Medulla oblongata (tissue), 1 donor: ENCODE measurements at regions not wholly inside any gene's neighbourhood (a gene's known extent, or its start where the extent isn't known, plus 50 kb on each side); places are given as distances from the start of the nearest gene placed in this dataset.
A peak's percentile ranks its signal among the peaks of the same experiment; 100 is the strongest.

Experiments
- DNase-seq: peaks from one replicate; pipeline ENCODE4 v3.0.0-alpha.2; 2015; ENCODE audit errors: extremely low spot score

DNA sequence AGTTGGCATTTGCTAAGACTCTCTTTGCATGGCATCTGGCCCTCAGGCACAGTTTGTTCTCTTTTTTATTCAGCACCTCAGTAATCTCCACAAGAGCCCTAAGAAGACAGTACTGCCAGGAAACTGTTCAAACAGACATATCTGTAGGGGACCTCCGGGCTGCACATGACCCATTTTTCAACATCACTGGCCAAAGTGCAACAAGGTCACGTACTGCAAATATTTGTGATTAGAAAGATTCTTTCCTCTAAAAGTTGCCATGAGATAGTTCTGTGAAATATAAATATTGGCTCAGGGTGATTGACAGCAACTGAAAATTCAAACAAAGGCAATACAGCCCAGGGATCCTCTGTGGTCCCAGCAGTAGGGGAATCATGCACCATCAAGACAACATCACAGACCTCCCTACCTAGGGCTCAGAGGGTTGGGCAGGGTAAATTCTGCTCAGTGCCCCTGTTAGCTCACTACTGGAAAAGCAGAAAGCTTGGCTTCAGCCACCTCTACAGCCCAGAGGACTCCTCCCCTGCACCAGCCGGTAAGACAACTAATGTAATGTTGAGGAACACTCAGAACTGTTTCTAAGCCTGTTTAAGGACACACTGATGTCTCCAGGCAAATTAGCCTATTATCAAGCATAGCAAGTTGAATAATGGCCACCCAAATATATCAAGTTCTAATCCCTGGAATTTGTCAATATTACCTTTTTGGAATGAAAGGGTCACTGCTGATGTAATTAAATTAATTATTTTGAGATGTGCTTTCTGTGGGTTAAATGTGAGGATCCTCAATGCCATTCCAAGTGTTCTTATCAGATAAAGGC, 117.4 kb upstream of the LPP start:
- no peak for DNase-seq

DNA sequence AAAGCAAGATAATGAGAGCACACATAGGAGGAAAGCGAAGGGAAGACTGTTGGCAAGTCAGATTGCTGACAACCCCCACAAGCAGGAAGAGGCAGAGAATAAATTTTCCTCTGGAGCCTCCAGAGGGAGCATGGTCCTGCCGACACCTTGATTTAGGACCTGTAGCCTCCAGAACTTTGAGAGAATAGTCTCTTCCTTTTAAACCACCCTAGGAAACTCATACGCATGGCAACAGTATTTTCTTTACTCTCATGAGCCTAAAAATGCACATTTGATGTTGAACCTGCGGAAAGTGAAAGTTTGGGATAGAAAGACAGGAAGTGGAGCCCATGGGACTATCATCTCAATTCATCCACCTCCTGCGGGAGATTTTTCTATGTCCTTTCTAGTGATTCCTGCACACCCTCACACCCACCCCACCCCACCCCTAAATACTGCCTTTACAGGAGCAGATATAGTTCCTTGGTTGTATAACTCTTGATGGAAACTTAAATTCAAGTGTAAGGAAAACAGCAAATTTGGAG, 116.7 kb upstream of the LPP start:
- no peak for DNase-seq

DNA sequence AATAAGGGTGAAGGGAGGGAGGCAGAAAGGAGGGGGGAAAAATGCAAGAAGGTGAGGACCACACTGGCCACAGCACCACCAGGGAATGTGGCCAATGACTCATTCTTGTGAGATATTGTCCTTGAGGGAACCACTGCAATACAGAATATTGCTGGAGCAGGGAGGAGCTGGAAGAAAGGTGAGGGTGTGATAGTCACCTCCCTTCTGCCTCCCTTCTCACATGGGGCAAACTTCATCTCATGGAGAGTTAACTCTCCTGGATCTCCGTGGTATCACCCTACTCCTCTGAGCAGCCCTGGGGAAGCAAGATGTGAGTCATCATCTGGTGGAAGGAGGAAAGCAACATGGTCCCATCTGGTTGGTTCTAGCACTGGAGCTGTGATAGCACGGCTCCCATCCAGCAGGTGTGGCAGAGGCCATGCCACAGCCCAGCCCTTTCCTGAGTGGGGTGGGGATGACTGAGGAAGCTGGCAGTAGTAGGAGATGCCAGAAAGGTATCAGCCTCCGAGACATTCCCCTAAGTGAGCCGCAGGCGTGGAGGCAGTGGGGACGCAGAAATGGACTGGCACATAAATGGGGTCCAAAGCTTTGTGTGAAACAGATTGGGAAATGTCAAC, 115.9 kb upstream of the LPP start:
- no peak for DNase-seq

DNA sequence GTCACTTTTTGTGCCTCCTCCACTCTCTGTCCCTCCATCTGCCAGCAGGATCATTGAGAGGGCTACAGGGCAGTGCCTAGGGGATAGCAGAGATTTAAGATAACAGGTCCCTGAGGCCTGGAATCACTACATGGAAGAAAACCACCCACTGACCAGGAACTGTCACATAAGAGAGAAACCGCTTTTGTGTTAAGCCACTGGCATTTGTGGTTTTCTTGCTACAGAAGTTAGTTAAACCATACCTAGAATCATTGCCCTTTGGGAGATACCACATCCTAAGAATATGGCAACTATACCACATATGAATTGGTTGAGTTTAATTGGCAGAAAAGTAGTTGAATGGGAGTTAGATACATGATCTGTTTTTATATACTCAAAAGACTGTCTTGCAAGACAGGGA, 112.8 kb upstream of the LPP start:
- no peak for DNase-seq

DNA sequence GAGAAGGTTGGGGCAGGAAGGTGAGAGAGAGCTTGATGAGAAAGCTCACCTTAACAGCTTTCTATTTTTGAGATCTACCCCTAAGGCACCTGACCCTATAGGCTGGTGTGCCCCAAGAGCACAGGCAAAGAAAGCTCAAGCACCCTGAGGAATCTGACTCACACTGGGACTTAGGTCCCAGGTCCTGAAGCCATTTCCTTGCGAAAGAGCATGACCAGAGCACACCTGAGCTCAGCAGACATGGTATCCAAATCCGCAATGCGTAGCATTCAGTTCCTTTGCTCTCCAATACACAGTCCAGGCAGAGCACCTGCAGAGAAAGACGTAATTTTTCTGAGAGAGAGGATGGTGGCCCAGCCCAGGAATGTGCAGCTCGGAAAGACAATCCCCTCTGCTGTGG, 112.1 kb upstream of the LPP start:
- no peak for DNase-seq

DNA sequence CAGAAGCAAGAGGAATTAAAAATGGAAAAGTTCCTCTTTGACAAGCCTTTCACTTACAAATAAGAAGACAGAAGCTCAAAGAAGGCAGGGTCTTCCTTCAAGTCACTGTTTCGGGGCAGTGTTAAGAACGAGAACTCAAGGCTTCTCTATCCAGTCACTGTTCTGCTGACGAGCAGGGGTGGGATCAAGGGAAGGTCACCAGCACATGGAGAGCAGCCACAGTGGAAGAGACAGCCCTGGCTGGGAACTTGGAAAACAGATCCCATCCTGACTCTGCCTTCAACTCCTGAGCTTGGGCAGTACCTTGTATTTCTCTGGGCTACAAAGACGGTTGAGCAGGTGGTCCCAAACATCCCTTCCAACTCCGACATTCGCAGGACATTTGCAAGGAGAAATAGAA, 111.5 kb upstream of the LPP start:
- DNase-seq, result no peak

DNA sequence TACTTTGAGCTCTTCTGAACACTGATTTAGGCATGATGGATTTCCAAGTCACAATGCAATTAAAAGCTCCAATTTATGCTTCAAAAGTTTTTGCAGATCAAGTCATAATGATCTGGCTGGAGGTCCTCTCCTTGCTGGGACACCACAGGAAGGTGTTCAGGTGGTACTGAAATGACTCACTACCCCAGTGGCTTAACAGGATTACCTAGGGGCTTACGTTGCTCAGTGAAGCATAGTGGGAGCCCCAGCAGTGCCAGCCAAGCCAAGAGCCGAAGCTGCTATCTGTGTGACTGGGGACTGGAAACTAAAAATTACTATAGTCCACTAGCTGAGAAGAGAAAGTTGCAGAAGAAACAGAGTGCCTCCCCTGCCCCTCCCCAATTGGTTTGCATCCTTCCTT, 110.1 kb upstream of the LPP start:
- DNase-seq, result no peak

DNA sequence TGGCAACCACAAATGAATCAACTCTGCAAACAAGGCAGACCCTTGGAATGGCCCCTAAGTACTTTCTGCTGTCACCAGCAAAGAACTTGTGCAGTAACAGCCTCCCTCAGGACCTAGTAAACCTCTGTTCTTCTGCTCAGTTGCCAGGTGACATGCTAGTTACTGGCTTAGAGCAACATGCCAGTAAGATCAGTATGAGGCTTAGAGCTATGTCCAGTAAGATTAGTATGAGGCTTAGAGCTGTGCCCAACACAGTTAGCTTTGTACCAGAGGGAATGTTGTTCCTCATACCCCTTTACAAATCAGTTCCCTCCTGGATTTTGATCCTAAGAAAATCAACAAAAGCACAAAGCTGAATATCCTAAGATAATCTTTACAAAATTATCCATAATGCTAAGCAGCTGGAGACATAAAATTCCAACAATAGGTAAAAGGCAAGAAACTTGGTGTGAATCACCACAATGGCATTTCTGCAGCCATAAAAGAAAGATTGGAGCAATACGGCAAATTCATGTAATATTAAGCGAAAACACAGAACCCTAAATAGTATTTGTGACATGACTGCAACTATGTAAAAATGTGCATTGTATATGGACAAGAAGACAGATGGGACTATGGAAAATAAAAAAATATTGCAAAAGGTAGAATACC, 107.3 kb upstream of the LPP start:
- no peak for DNase-seq

DNA sequence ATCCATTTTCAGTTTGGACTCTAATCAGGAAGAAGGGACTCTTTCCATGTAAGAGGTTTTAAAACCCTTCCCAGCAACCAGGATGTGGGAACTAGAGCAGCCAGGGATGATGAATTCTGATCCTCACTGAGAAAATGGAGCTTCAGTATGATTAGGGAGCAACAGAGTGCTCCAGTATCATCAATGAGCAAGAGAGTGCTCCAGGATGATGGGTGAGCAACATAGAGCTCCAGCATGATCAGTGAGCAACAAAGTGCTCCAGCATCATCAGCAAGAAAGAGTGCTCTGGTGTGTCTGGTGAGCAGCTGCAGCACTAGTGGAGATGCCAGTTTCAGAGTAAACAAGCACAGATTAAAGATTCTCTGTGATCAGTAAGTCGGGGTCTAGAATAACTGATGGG, 106.4 kb upstream of the LPP start:
- DNase-seq, result no peak

DNA sequence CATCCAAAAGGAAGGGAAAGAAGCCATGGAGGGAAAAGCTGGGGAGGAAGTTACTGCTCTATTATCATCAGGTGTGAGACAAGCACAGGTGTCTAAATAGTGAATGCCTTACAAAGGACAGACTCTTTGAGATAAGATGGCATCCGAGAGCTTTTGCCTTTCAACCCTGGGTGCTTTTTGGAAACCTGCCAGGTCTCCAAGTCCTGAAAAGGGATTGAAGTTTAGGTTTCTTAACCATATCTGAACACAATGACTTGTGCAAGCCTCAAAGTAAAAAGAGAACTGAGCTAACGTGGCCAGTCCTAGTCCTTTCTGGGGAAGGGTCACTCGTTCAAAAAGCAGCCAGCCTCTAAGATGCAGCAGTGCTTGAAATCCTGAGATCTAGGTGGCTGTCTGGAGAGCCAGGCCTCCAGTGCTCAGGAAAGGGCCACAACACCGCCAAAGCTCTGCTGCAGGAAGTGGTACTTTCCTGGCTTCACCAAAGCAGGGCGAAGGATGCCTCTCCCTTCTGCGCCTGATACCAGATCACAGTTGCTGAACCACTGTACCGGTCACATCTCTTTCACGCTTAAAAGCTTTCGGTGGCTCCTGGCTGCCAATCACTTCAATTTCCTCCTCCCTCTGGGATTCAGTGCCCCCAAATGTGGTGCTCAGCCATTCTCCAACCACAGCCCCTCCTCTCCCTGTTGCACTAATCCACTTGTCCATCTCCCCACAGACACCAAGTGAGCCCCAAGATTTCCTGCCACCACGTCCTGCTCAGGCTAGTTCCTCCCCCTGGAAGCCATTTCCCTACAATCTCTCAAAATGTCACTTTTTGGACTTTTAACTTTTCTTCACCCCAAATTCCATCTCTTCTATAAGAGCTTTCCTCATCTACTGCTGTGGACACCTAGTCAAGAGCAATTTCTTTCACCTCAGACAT, 104.1 kb upstream of the LPP start:
- peak; percentile 25 for DNase-seq

DNA sequence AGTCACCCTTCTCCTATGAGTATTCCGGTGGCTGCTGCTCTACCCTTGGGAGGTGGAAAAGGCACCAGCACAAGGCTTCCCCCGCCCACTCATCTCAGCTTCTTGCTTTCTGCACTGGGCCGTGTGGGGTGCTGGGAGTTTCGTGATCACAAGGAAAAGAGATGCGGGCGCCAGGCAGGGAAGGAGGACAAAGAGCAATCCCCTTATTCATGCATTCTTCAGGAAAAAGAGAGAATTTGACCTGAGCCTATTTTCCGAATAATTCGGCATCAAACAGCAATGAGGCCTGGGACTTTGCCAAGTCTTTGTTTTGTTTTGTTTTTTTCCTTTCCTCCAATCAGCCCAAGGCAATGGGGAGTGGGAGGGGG, 102.2 kb upstream of the LPP start:
- DNase-seq, result no peak

DNA sequence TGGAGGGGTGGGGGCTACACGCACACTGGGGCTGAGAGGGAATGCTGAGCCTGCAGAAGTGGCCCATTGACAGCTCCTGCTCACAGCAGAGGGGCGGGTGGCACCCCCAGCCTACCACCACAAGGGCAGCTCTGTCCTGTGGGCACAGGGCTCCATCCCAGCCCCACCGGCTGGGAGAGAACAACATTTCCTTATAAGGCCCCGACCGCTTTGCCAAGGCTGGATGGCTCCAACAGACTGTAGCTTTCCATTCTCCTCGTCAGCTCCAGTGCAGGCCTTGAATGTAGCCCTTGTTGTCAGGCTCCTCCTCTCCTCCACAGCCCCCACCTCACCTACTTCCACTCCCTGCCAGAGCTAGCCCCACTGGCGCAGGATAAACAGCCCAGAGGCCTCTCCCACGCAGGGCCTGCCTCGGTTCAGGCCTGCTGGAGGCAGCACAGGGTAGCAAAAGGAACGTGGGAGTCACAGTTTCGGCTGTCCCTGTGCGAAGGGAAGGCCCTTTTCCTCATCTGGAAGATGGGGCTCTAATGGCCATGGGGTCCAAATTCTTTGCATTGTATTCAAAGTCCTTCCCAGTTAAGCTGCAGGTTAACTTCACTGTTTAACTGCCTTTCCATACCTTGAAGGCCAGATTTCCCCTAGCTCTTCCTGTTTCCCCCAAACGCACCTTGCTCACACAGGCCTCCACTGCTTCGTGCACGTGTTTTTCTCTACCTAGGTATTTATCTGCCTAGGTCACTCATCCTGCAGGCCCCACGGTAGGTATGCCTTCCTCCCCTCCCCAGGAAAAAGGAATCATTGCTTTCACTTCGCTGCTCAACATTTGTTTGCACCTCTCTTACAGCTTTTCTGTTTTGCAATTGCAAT, 101.6 kb upstream of the LPP start:
- DNase-seq, result peak; percentile 99

DNA sequence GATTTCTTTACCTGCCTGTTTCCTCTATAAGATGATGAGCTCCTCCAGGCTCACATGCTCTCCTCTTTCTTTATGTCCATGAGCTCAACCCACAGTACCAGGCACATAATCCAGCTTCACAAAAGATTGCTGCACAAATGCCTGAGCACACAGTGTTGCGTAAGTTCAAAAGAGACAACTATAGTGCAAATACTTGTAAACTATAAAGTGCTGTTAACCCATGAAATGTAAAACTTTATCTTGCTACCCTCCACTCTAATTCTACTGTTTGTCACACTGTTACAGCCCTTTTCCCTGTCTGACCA, 101.0 kb upstream of the LPP start:
- DNase-seq, result peak; percentile 23

DNA sequence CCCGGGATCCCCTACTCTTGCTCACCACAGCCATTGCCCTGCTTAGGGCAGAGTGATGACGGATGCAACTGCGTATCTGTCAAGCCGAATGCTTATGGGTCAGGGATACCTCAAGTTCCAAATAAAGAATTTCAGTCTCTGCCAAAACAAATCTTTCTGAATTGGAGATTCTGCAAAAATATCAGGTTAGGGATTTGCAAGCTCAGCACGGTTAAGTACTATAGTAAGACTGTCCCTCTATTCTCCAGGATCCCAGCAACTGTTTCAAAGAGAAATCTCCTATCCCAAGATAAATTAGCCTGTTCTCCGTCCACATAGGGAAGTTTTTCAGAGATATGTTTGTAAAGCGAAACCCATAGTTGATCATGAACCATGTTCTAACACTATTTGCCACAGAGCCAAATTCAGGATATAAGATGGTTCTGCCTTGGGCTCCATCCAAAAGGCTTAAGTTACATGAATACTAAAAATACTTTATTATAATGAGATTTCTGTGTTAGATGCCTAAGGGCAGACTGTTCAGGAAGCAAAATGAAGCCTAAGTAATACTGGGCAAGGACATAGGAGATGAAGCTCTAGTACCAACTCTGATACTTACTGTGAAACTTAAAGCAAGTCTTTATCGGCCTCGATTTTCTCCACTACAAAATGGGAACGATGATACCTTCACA, 100.1 kb upstream of the LPP start:
- DNase-seq, result no peak

DNA sequence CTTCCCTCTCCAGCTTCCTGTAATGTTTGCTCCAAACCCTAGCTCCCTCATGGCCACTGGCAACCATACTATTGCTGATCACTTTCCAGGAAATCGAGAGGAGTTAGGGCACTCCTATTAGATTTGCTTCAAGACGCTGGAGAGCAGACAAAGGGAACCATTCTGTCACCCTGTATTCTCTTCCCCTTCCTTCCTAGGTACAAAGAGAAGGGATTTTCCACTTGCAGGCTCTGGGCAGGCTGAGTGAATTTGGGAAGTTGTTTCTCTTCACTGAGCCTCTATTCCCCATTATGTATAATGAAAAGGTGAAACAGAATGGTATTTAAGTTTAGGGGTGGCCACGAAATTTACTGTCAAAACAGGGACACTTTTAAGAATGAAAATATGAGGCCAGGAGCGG, 99.4 kb upstream of the LPP start:
- no peak for DNase-seq

DNA sequence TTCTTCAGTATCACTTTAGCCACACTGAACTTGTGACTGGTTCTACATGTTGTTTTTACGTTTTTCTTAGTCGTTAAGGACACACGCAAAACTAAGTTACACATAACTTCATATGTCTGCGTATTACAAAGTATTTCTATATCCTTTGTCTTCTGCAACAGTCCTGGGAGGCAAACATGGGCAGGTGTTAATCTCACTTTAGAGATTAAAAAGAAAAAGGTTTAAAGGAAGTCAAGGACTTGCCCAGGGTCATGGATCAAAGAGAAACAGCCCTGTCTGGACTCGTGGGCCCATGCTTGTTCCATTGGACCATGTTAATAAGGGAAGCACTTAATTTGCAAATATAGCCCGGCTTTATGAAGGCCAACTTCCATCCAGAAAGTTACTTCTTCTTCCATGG, 98.6 kb upstream of the LPP start:
- DNase-seq, result no peak

DNA sequence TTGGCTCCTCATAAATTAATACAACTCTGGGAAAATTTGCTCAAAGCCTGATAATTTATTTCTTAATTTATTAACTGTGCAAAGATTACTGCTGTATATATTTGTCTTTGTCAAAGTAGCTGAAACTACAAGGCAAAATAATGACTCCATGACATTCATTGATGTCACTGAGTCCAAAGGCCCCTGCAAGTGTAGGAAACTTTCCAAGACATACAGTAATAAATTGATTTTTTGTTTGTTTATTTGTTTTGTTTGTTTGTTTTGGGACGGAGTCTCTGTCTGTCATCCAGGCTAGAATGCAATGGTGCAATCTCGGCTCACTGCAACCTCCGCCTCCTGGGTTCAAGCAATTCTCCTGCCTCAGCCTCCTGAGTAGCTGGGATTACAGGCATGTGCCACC, 96.8 kb upstream of the LPP start:
- no peak for DNase-seq

DNA sequence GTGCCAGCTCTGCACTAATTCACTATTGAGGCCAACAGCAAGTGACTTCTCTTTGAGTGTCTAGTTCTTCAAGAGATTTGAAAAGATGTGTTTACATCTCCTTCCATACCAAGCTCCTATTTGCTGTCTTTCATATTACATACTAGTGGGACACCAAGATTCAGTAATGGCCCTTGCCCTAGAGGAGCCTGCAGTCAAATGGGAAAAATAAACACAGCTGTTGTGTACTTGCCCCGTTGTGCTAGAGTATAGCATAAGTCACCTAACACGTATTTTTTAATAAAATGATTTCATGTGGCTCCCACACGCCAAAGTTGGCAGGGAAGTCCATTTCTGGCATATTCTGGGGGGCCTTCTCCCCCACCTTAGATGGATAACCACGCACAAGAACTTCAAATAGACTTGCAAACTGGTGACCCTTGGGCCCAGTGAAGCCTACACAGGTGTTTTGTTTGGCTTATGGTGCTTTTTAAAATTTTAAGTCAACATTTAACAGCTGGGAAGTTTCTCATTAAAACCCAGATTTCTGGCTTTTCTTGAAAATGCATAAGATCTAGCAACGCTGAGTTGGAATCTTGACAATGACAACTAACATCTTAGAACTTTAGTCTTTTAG, 95.3 kb upstream of the LPP start:
- no peak for DNase-seq

DNA sequence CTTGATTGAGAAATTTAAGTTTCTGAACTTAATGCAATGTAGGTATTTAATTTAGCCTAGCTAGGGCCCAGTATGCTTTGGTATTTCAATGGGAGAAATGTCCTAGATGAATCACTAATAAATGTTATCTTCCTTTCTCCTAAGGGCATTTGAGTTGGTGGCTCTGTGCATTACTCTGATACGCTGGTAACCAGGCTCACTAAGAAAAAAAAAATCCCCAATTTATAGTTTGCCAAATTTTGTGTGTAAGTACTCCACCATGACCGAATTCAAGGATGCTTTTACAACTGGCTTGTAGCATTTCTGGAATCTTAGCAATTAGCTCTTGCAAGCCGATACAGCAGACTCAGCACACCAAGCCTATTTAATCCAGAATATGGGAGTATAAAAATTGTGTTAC, 94.6 kb upstream of the LPP start:
- no peak for DNase-seq

DNA sequence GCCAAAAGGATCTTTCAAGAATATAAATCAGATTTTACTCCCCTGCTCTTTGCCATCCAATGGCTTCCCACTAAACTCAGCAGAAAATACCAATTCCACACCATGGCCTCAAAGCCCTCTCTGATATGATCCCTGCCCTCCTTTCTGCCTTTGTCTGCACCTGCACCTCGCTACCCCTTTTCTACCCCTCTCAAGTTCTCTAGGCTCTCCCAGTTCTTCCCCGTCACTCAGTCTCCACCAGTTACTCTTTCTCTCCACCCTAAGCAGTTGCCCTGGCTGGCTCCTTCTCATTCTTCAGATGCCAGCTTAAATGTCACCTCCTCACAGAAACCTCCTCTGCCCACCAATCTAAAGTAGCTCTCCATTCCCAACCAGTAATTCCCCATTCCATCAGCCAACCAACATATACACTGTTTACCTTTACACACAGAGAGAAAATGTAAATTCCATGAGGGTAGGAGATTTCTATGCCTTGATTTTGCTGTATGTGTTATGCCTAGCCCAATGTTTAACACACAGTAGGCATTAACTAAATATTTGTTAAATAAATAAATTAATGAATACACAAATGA, 93.6 kb upstream of the LPP start:
- no peak for DNase-seq
